ENCODE measurements at regions not wholly inside any gene's neighbourhood (a gene's known extent, or its start where the extent isn't known, plus 50 kb on each side); places are given as distances from the start of the nearest gene placed in this dataset.

DNA sequence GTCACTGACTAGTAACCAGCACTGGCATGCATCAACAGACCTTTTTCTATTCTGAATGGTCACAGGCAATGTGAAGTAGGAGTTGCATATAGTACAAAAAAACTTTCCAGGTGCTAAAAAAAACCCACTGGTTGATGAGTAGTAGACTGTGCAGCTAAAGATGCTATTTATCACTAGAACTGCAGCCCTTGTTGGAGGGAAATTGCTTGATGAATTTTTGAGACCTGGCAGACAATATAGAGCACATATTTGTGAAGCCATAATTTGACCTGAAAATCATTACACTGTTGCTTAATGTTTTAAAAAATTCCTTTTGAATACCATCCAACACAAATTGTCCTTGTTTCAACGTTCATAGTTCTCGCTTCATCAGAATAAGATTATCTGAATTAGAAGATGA lies 441.0 kb downstream of the KLF12 start:
- no peak for DNase-seq
- Histone ChIP-seq H3K27ac (ENCODE audit: low read length) (no peak overlapping the region), H3K4me1 (ENCODE audit: low read length) (no peaks in the 10 kb centered on the region), H3K4me2 (ENCODE audit: low read depth, low read length, poor library complexity, severe bottlenecking) (no peak overlapping the region), H3K9me2 (replicated peaks; ENCODE audit: insufficient read depth, low read length) (no peaks in the 10 kb centered on the region), H3K36me3 (ENCODE audit: insufficient read depth, low read length) (no peaks in the 10 kb centered on the region), H3K9me3 (ENCODE audit: low read length) (no peaks in the 10 kb centered on the region), H4K20me1 (ENCODE audit: insufficient read depth, low read depth, low read length) (no peaks in the 10 kb centered on the region), H2AFZ (ENCODE audit: low read length) (no peak overlapping the region), H3K79me2 (ENCODE audit: low read length) (no peaks in the 10 kb centered on the region), H3K9ac (ENCODE audit: low read length) (no peak overlapping the region), H3K27me3 (ENCODE audit: low read length) (no peaks in the 10 kb centered on the region), H3K4me3 (ENCODE audit: low read length) (no peak overlapping the region)

DNA sequence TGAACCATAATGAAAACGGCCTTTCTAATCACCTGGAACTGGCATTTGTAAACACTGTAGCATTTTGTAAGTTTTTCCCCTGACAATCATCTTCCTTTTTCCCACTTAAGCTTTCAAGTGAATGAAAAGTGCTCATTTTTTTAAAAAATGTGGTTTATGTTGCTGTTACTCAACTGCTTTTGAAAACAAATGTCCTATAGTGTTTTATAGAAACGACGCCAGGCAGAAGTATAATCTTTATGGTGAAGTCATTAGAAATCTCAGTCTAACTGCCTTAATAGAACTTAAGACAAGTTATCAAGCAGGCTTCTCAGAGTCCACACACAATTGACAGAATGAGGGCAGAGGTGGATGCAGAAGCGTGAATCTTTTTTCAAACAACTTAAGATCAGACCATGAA lies 442.3 kb downstream of the KLF12 start:
- no peaks in the 10 kb centered on the region for H3K4me1 ChIP-seq (ENCODE audit: low read length)
- no peak overlapping the region for H3K27ac ChIP-seq (ENCODE audit: low read length)
- H3K27me3 ChIP-seq (ENCODE audit: low read length): no peaks in the 10 kb centered on the region
- no peaks in the 10 kb centered on the region for H3K9me2 ChIP-seq (replicated peaks; ENCODE audit: insufficient read depth, low read length)
- H3K36me3 ChIP-seq (ENCODE audit: insufficient read depth, low read length): no peaks in the 10 kb centered on the region
- H3K4me3 ChIP-seq (ENCODE audit: low read length): no peak overlapping the region
- H4K20me1 ChIP-seq (ENCODE audit: insufficient read depth, low read depth, low read length): no peaks in the 10 kb centered on the region
- no peaks in the 10 kb centered on the region for H3K9me3 ChIP-seq (ENCODE audit: low read length)
- DNase-seq: no peak
- H3K9ac ChIP-seq (ENCODE audit: low read length): no peak overlapping the region
- no peak overlapping the region for H3K4me2 ChIP-seq (ENCODE audit: low read depth, low read length, poor library complexity, severe bottlenecking)
- H3K79me2 ChIP-seq (ENCODE audit: low read length): no peaks in the 10 kb centered on the region
- H2AFZ ChIP-seq (ENCODE audit: low read length): no peak overlapping the region

DNA sequence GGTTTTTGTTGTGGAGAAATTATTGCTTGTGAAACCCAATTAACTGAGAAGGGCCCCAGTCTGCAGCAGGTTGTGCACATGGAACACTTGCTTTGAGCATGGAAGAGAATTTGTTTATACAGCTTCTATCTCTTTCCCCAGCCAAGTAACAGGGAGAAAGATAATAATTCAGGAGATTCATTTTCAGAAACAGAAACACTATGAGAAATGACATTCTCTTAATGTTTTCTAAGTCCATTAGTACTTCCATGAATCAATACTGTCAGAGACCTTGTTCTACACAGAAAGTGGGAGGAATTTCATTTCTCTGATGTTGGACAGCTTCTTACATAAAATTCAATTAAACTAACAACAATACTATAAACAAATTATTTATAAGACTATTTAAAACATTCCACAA lies 446.3 kb downstream of the KLF12 start:
- H3K4me1 ChIP-seq (ENCODE audit: low read length): no peaks in the 10 kb centered on the region
- H3K4me3 ChIP-seq (ENCODE audit: low read length): no peak overlapping the region
- no peaks in the 10 kb centered on the region for H3K9me2 ChIP-seq (replicated peaks; ENCODE audit: insufficient read depth, low read length)
- no peaks in the 10 kb centered on the region for H4K20me1 ChIP-seq (ENCODE audit: insufficient read depth, low read depth, low read length)
- H3K79me2 ChIP-seq (ENCODE audit: low read length): no peaks in the 10 kb centered on the region
- no peaks in the 10 kb centered on the region for H3K27me3 ChIP-seq (ENCODE audit: low read length)
- H3K27ac ChIP-seq (ENCODE audit: low read length): no peak overlapping the region
- no peak overlapping the region for H3K4me2 ChIP-seq (ENCODE audit: low read depth, low read length, poor library complexity, severe bottlenecking)
- no peaks in the 10 kb centered on the region for H3K36me3 ChIP-seq (ENCODE audit: insufficient read depth, low read length)
- H3K9me3 ChIP-seq (ENCODE audit: low read length): no peaks in the 10 kb centered on the region
- DNase-seq: no peak
- H2AFZ ChIP-seq (ENCODE audit: low read length): no peak overlapping the region
- no peak overlapping the region for H3K9ac ChIP-seq (ENCODE audit: low read length)

DNA sequence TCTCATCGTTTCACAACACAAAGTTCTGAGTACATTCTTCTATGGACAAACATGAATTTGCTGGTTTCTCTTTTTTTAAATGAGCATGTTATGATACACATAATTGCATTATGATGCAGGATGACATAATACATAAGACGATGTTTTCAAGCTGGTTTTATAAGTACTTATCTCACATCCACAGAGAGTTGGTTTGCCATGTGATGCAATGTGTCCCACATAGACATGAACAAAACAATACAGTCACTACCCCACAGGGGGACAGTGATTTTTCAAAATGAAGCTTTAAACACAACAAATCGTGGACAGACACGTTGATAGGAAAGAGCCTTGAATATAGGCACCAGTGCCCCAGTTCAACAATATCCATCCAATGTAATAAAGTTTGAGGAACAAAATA lies 447.1 kb downstream of the KLF12 start:
- Histone ChIP-seq H3K27me3 (ENCODE audit: low read length) (no peaks in the 10 kb centered on the region), H3K9me2 (replicated peaks; ENCODE audit: insufficient read depth, low read length) (no peaks in the 10 kb centered on the region), H3K4me2 (ENCODE audit: low read depth, low read length, poor library complexity, severe bottlenecking) (no peak overlapping the region), H4K20me1 (ENCODE audit: insufficient read depth, low read depth, low read length) (no peaks in the 10 kb centered on the region), H3K4me3 (ENCODE audit: low read length) (no peak overlapping the region), H3K36me3 (ENCODE audit: insufficient read depth, low read length) (no peaks in the 10 kb centered on the region), H2AFZ (ENCODE audit: low read length) (no peak overlapping the region), H3K9me3 (ENCODE audit: low read length) (no peaks in the 10 kb centered on the region), H3K4me1 (ENCODE audit: low read length) (no peaks in the 10 kb centered on the region), H3K27ac (ENCODE audit: low read length) (no peak overlapping the region), H3K79me2 (ENCODE audit: low read length) (no peaks in the 10 kb centered on the region), H3K9ac (ENCODE audit: low read length) (no peak overlapping the region)
- DNase-seq: no peak

DNA sequence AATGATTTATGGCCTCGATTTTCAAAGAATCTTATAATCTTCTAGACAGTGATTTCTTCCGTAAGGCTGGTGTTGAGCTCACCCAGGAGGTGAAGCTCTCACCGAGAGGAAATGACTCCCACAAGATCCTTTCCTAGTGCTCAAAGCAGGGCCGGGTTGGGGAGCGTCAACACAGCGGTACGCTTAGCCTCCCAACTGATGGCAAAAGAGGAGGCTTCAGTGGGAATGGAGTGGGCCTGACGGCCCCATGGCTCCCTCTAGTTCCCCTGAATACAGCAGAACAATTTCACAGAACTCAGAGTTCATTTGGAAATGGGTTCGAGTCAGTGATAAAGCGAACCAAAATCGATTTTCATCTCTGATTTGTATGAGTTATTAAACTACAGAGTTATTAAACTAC lies 449.5 kb downstream of the KLF12 start:
- no peak overlapping the region for H3K9ac ChIP-seq (ENCODE audit: low read length)
- H2AFZ ChIP-seq (ENCODE audit: low read length): no peak overlapping the region
- H3K4me2 ChIP-seq (ENCODE audit: low read depth, low read length, poor library complexity, severe bottlenecking): no peak overlapping the region

DNA sequence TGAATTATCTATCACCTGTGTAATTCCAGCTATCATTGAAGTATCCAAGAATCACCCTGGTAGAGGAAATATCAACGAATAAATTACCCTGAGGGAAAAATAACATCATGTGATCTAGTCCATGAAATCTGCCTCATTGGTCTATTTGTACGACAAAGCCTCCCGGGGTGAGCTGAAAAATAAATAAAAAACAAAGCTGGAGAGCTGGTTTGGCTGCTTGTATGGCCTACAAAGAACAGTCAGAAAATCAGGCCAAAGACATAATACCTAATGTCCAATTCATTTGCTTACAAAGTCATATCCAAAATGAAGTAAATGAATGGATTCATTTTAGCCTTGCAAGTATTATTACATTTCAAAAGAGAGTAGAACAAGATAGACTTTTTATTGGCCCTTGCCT lies 449.9 kb downstream of the KLF12 start:
- Histone ChIP-seq H3K4me1 (ENCODE audit: low read length) (no peaks in the 10 kb centered on the region), H3K9ac (ENCODE audit: low read length) (no peak overlapping the region), H2AFZ (ENCODE audit: low read length) (no peak overlapping the region), H3K4me2 (ENCODE audit: low read depth, low read length, poor library complexity, severe bottlenecking) (no peak overlapping the region), H3K27me3 (ENCODE audit: low read length) (no peaks in the 10 kb centered on the region), H3K4me3 (ENCODE audit: low read length) (no peak overlapping the region), H3K27ac (ENCODE audit: low read length) (no peak overlapping the region), H3K9me2 (replicated peaks; ENCODE audit: insufficient read depth, low read length) (no peaks in the 10 kb centered on the region), H3K79me2 (ENCODE audit: low read length) (no peaks in the 10 kb centered on the region), H3K9me3 (ENCODE audit: low read length) (no peaks in the 10 kb centered on the region), H4K20me1 (ENCODE audit: insufficient read depth, low read depth, low read length) (no peaks in the 10 kb centered on the region), H3K36me3 (ENCODE audit: insufficient read depth, low read length) (no peaks in the 10 kb centered on the region)
- no peak for DNase-seq

More for the DNA sequence above, 449.5 kb downstream of the KLF12 start:
- Histone ChIP-seq H3K36me3 (ENCODE audit: insufficient read depth, low read length) (no peaks in the 10 kb centered on the region), H3K27ac (ENCODE audit: low read length) (no peak overlapping the region), H3K79me2 (ENCODE audit: low read length) (no peaks in the 10 kb centered on the region), H3K9me3 (ENCODE audit: low read length) (no peaks in the 10 kb centered on the region), H3K4me3 (ENCODE audit: low read length) (no peak overlapping the region), H3K4me1 (ENCODE audit: low read length) (no peaks in the 10 kb centered on the region), H3K9me2 (replicated peaks; ENCODE audit: insufficient read depth, low read length) (no peaks in the 10 kb centered on the region), H3K27me3 (ENCODE audit: low read length) (no peaks in the 10 kb centered on the region), H4K20me1 (ENCODE audit: insufficient read depth, low read depth, low read length) (no peaks in the 10 kb centered on the region)
- no peak for DNase-seq

DNA sequence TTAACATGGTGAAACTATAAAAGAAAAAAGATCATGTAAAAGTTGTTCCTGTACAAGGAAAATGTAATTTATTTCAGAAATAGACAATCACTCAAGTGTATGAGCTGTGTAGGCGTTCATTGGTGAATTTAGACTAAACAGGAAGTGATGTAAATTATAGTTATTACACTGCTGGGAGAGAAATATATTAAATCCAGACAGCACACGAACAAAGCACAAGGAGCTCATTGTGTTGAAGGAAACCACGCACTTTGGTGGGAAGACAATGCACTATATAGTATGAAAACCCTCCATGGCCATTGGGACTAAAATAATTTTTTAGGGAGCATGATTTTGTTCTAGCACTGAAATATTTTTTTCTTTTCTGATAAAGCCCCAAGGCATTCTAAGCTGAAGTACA lies 450.5 kb downstream of the KLF12 start:
- no peaks in the 10 kb centered on the region for H4K20me1 ChIP-seq (ENCODE audit: insufficient read depth, low read depth, low read length)
- no peaks in the 10 kb centered on the region for H3K9me2 ChIP-seq (replicated peaks; ENCODE audit: insufficient read depth, low read length)
- no peaks in the 10 kb centered on the region for H3K36me3 ChIP-seq (ENCODE audit: insufficient read depth, low read length)
- no peak overlapping the region for H3K27ac ChIP-seq (ENCODE audit: low read length)
- no peak overlapping the region for H3K4me3 ChIP-seq (ENCODE audit: low read length)
- no peak overlapping the region for H3K9ac ChIP-seq (ENCODE audit: low read length)
- no peaks in the 10 kb centered on the region for H3K4me1 ChIP-seq (ENCODE audit: low read length)
- H2AFZ ChIP-seq (ENCODE audit: low read length): no peak overlapping the region
- H3K27me3 ChIP-seq (ENCODE audit: low read length): no peaks in the 10 kb centered on the region
- no peak overlapping the region for H3K4me2 ChIP-seq (ENCODE audit: low read depth, low read length, poor library complexity, severe bottlenecking)
- H3K79me2 ChIP-seq (ENCODE audit: low read length): no peaks in the 10 kb centered on the region
- H3K9me3 ChIP-seq (ENCODE audit: low read length): no peaks in the 10 kb centered on the region
- no peak for DNase-seq

DNA sequence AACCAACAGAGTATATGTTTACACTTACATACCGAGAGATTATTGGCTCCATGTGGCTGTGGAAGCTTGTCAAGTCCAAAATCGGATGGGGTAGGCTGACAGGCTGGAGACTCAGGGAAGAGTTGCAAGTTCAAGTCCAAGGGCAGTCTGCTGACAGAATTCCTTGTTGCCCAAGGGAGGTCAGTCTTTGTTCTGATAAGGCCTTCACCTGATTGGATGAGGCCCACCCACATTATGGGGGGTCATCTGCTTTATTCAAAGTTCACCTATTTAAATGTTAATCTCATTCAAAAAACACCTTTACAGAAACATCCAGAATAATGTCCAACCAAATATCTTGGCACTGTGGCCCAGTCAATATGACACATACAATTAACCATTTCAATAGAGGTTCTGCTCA lies 452.4 kb downstream of the KLF12 start:
- Histone ChIP-seq H3K4me3 (ENCODE audit: low read length) (no peak overlapping the region), H3K27me3 (ENCODE audit: low read length) (no peaks in the 10 kb centered on the region), H3K36me3 (ENCODE audit: insufficient read depth, low read length) (no peaks in the 10 kb centered on the region), H3K4me1 (ENCODE audit: low read length) (no peaks in the 10 kb centered on the region), H3K9ac (ENCODE audit: low read length) (no peak overlapping the region), H3K79me2 (ENCODE audit: low read length) (no peaks in the 10 kb centered on the region), H3K4me2 (ENCODE audit: low read depth, low read length, poor library complexity, severe bottlenecking) (no peak overlapping the region), H4K20me1 (ENCODE audit: insufficient read depth, low read depth, low read length) (no peaks in the 10 kb centered on the region), H3K9me3 (ENCODE audit: low read length) (no peaks in the 10 kb centered on the region), H3K27ac (ENCODE audit: low read length) (no peak overlapping the region), H3K9me2 (replicated peaks; ENCODE audit: insufficient read depth, low read length) (no peaks in the 10 kb centered on the region), H2AFZ (ENCODE audit: low read length) (no peak overlapping the region)
- no peak for DNase-seq

DNA sequence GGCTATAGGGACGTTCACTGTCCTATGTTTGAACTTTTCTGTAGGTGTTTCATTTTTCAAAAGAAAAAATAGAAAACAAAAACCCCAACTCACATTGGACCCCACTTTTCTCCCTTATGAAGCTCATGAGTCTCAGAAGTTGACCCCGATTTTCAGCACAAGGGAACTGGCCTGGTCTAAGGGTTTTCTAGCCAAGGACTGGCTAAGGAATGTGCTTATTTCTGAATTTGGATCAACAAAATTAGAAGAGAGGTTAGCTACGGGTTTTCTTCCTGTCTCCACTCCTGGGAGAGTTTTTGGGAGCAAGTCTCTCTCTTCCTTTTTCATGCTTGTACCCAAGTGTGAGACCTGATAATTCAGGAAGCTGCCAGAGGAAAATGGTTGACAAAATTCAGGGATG lies 453.2 kb downstream of the KLF12 start:
- no peaks in the 10 kb centered on the region for H3K79me2 ChIP-seq (ENCODE audit: low read length)
- no peaks in the 10 kb centered on the region for H3K27me3 ChIP-seq (ENCODE audit: low read length)
- no peak overlapping the region for H3K4me3 ChIP-seq (ENCODE audit: low read length)
- H3K27ac ChIP-seq (ENCODE audit: low read length): no peak overlapping the region
- H3K36me3 ChIP-seq (ENCODE audit: insufficient read depth, low read length): no peaks in the 10 kb centered on the region
- no peaks in the 10 kb centered on the region for H4K20me1 ChIP-seq (ENCODE audit: insufficient read depth, low read depth, low read length)
- no peaks in the 10 kb centered on the region for H3K4me1 ChIP-seq (ENCODE audit: low read length)
- H2AFZ ChIP-seq (ENCODE audit: low read length): no peak overlapping the region
- H3K9me3 ChIP-seq (ENCODE audit: low read length): no peaks in the 10 kb centered on the region
- no peak for DNase-seq
- H3K9ac ChIP-seq (ENCODE audit: low read length): no peak overlapping the region
- H3K9me2 ChIP-seq (replicated peaks; ENCODE audit: insufficient read depth, low read length): no peaks in the 10 kb centered on the region
- H3K4me2 ChIP-seq (ENCODE audit: low read depth, low read length, poor library complexity, severe bottlenecking): no peak overlapping the region
